ENCODE measurements at regions not wholly inside any gene's neighbourhood (a gene's known extent, or its start where the extent isn't known, plus 50 kb on each side); places are given as distances from the start of the nearest gene placed in this dataset.

- no peaks in the 10 kb centered on the region for H3K36me3 ChIP-seq (ENCODE audit: insufficient read depth, low read length)
- no peak overlapping the region for H3K9ac ChIP-seq (ENCODE audit: low read depth, low read length)
- H3K27me3 ChIP-seq (ENCODE audit: insufficient read depth, low read length), result no peaks in the 10 kb centered on the region
- H3K27ac ChIP-seq (ENCODE audit: low read depth, low read length), result peak overlapping the region; percentile 10; the same call in 1 of the 2 replicates
- peaks cover 2% of the 10 kb centered on the region; the same call in 1 of the 2 replicates for H3K9me3 ChIP-seq (ENCODE audit: insufficient read depth, low read depth, low read length)
- H3K4me3 ChIP-seq (ENCODE audit: low read length), result no peak overlapping the region
- 95% methylated on average over 12 of the region's 13 CpGs for WGBS
- H3K4me1 ChIP-seq (ENCODE audit: insufficient read depth, low read length), result peaks cover 21% of the 10 kb centered on the region
Measured at GRCh38 chr4:138892483-138893407, 122.8 kb upstream of the NOCT start.

GRCh38 chr4:138891631-138892031 lies 124.0 kb upstream of the NOCT start:
- peaks cover 11% of the 10 kb centered on the region for H3K9me3 ChIP-seq (ENCODE audit: insufficient read depth, low read depth, low read length)
- H3K36me3 ChIP-seq (ENCODE audit: insufficient read depth, low read length), result no peaks in the 10 kb centered on the region
- H3K9ac ChIP-seq (ENCODE audit: low read depth, low read length), result no peak overlapping the region
- 61% methylated on average over 6 of the region's 6 CpGs for WGBS
- H3K4me1 ChIP-seq (ENCODE audit: insufficient read depth, low read length), result peaks cover 21% of the 10 kb centered on the region
- H3K4me3 ChIP-seq (ENCODE audit: low read length), result no peak overlapping the region
- no peaks in the 10 kb centered on the region for H3K27me3 ChIP-seq (ENCODE audit: insufficient read depth, low read length)
- peak overlapping the region; percentile 1; the same call in 1 of the 2 replicates for H3K27ac ChIP-seq (ENCODE audit: low read depth, low read length)

GRCh38 chr4:138890891-138891570 lies 124.5 kb upstream of the NOCT start:
- Histone ChIP-seq H3K27me3 (ENCODE audit: insufficient read depth, low read length) (no peaks in the 10 kb centered on the region), H3K4me1 (ENCODE audit: insufficient read depth, low read length) (peaks cover 21% of the 10 kb centered on the region), H3K9ac (ENCODE audit: low read depth, low read length) (no peak overlapping the region), H3K9me3 (ENCODE audit: insufficient read depth, low read depth, low read length) (peaks cover 11% of the 10 kb centered on the region), H3K36me3 (ENCODE audit: insufficient read depth, low read length) (no peaks in the 10 kb centered on the region), H3K27ac (ENCODE audit: low read depth, low read length) (peak overlapping the region; percentile 1; the same call in 1 of the 2 replicates), H3K4me3 (ENCODE audit: low read length) (no peak overlapping the region)
- 70% methylated on average over 13 of the region's 14 CpGs for WGBS

- H3K4me1 ChIP-seq (ENCODE audit: insufficient read depth, low read length), result peaks cover 21% of the 10 kb centered on the region
- H3K9ac ChIP-seq (ENCODE audit: low read depth, low read length), result no peak overlapping the region
- no peak overlapping the region for H3K4me3 ChIP-seq (ENCODE audit: low read length)
- WGBS, result 84% methylated on average over 3 of the region's 3 CpGs
- no peaks in the 10 kb centered on the region for H3K27me3 ChIP-seq (ENCODE audit: insufficient read depth, low read length)
- peaks cover 11% of the 10 kb centered on the region for H3K9me3 ChIP-seq (ENCODE audit: insufficient read depth, low read depth, low read length)
- no peaks in the 10 kb centered on the region for H3K36me3 ChIP-seq (ENCODE audit: insufficient read depth, low read length)
- H3K27ac ChIP-seq (ENCODE audit: low read depth, low read length), result no peak overlapping the region
Measured at GRCh38 chr4:138889216-138889615, 126.4 kb upstream of the NOCT start.

- no peak overlapping the region for H3K9ac ChIP-seq (ENCODE audit: low read depth, low read length)
- no peak overlapping the region for H3K27ac ChIP-seq (ENCODE audit: low read depth, low read length)
- H3K4me3 ChIP-seq (ENCODE audit: low read length), result no peak overlapping the region
- peaks cover 21% of the 10 kb centered on the region for H3K4me1 ChIP-seq (ENCODE audit: insufficient read depth, low read length)
- no peaks in the 10 kb centered on the region for H3K36me3 ChIP-seq (ENCODE audit: insufficient read depth, low read length)
- 88% methylated on average over 6 of the region's 6 CpGs for WGBS
- peaks cover 11% of the 10 kb centered on the region for H3K9me3 ChIP-seq (ENCODE audit: insufficient read depth, low read depth, low read length)
- no peaks in the 10 kb centered on the region for H3K27me3 ChIP-seq (ENCODE audit: insufficient read depth, low read length)
Measured at GRCh38 chr4:138887741-138888140, 127.8 kb upstream of the NOCT start.

GRCh38 chr4:138887341-138887740 lies 128.2 kb upstream of the NOCT start:
- Histone ChIP-seq H3K9me3 (ENCODE audit: insufficient read depth, low read depth, low read length) (peaks cover 11% of the 10 kb centered on the region), H3K27ac (ENCODE audit: low read depth, low read length) (no peak overlapping the region), H3K9ac (ENCODE audit: low read depth, low read length) (no peak overlapping the region), H3K4me1 (ENCODE audit: insufficient read depth, low read length) (peaks cover 20% of the 10 kb centered on the region), H3K4me3 (ENCODE audit: low read length) (no peak overlapping the region), H3K27me3 (ENCODE audit: insufficient read depth, low read length) (no peaks in the 10 kb centered on the region), H3K36me3 (ENCODE audit: insufficient read depth, low read length) (no peaks in the 10 kb centered on the region)
- 98% methylated on average over 4 of the region's 4 CpGs for WGBS

GRCh38 chr4:138879757-138880156 lies 135.8 kb upstream of the NOCT start:
- Histone ChIP-seq H3K9ac (ENCODE audit: low read depth, low read length) (no peak overlapping the region), H3K4me1 (ENCODE audit: insufficient read depth, low read length) (no peaks in the 10 kb centered on the region), H3K4me3 (ENCODE audit: low read length) (no peak overlapping the region), H3K27me3 (ENCODE audit: insufficient read depth, low read length) (no peaks in the 10 kb centered on the region), H3K36me3 (ENCODE audit: insufficient read depth, low read length) (no peaks in the 10 kb centered on the region), H3K9me3 (ENCODE audit: insufficient read depth, low read depth, low read length) (no peaks in the 10 kb centered on the region), H3K27ac (ENCODE audit: low read depth, low read length) (no peak overlapping the region)
- WGBS, result 88% methylated on average over 3 of the region's 3 CpGs

- H3K36me3 ChIP-seq (ENCODE audit: insufficient read depth, low read length), result no peaks in the 10 kb centered on the region
- no peak overlapping the region for H3K9ac ChIP-seq (ENCODE audit: low read depth, low read length)
- no peaks in the 10 kb centered on the region for H3K27me3 ChIP-seq (ENCODE audit: insufficient read depth, low read length)
- no peak overlapping the region for H3K4me3 ChIP-seq (ENCODE audit: low read length)
- peaks cover 4% of the 10 kb centered on the region; the same call in 1 of the 2 replicates for H3K4me1 ChIP-seq (ENCODE audit: insufficient read depth, low read length)
- 90% methylated on average over 10 of the region's 10 CpGs for WGBS
- H3K9me3 ChIP-seq (ENCODE audit: insufficient read depth, low read depth, low read length), result no peaks in the 10 kb centered on the region
- no peak overlapping the region for H3K27ac ChIP-seq (ENCODE audit: low read depth, low read length)
Measured at GRCh38 chr4:138875891-138876608, 139.5 kb upstream of the NOCT start.

- WGBS, result 89% methylated on average over 11 of the region's 11 CpGs
- Histone ChIP-seq H3K4me1 (ENCODE audit: insufficient read depth, low read length) (peaks cover 9% of the 10 kb centered on the region; the same call in 1 of the 2 replicates), H3K9ac (ENCODE audit: low read depth, low read length) (no peak overlapping the region)
Measured at GRCh38 chr4:138871555-138871875, 144.1 kb upstream of the NOCT start.

GRCh38 chr4:138870737-138871554 lies 144.6 kb upstream of the NOCT start:
- no peak overlapping the region for H3K9ac ChIP-seq (ENCODE audit: low read depth, low read length)
- peaks cover 9% of the 10 kb centered on the region; the same call in 1 of the 2 replicates for H3K4me1 ChIP-seq (ENCODE audit: insufficient read depth, low read length)
- H3K36me3 ChIP-seq (ENCODE audit: insufficient read depth, low read length), result no peaks in the 10 kb centered on the region
- no peaks in the 10 kb centered on the region for H3K27me3 ChIP-seq (ENCODE audit: insufficient read depth, low read length)
- H3K4me3 ChIP-seq (ENCODE audit: low read length), result no peak overlapping the region
- H3K9me3 ChIP-seq (ENCODE audit: insufficient read depth, low read depth, low read length), result no peaks in the 10 kb centered on the region
- 7% methylated on average over 9 of the region's 9 CpGs for WGBS
- no peak overlapping the region for H3K27ac ChIP-seq (ENCODE audit: low read depth, low read length)

More at GRCh38 chr4:138871555-138871875, 144.1 kb upstream of the NOCT start:
- no peaks in the 10 kb centered on the region for H3K9me3 ChIP-seq (ENCODE audit: insufficient read depth, low read depth, low read length)
- H3K27ac ChIP-seq (ENCODE audit: low read depth, low read length), result no peak overlapping the region
- no peaks in the 10 kb centered on the region for H3K27me3 ChIP-seq (ENCODE audit: insufficient read depth, low read length)
- H3K4me3 ChIP-seq (ENCODE audit: low read length), result no peak overlapping the region
- H3K36me3 ChIP-seq (ENCODE audit: insufficient read depth, low read length), result no peaks in the 10 kb centered on the region
